GM18520 (cell line): ENCODE measurements at regions not wholly inside any gene's neighbourhood (a gene's known extent, or its start where the extent isn't known, plus 50 kb on each side); places are given as distances from the start of the nearest gene placed in this dataset.
"Not testable (repeated sequence)": the region's sequence is repeated elsewhere in the genome, so short reads cannot be mapped to it uniquely, and the experiment has no call there.

Experiments
- ATAC-seq: cut with Tn5 transposase; IDR thresholded peaks from one replicate; pipeline ENCODE4 v1.9.1; 2021; ENCODE audit not compliant: unreplicated experiment

DNA sequence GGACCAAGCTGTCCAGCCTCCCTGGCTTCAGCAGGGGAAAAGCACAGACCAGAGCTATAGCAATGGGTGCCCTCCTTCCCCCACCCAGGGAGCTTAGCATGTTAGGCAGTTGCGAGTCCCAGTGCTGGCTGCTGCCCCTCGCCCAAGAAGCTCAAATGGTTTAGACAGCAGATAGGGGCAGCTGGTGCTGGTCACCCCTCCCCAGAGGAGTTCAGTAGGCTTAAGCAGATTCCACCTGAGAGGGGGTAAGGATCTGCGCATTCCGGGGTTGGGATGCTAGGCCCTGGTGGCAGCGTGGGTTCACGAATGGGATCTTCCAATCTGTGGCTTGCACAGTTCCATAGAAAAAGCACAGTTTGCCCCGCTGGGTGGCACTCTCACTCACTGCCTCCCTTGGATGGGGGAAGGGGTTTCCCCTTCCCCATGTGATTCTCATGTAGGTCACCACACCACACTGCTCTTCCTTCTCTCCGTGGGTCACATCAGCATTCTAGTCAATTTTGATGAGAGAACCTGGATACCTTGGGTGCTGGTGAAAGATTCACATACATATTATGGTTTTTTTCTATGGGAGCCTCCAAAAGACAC is 665.6 kb downstream of the C12orf50 start:
- ATAC-seq = no peak

DNA sequence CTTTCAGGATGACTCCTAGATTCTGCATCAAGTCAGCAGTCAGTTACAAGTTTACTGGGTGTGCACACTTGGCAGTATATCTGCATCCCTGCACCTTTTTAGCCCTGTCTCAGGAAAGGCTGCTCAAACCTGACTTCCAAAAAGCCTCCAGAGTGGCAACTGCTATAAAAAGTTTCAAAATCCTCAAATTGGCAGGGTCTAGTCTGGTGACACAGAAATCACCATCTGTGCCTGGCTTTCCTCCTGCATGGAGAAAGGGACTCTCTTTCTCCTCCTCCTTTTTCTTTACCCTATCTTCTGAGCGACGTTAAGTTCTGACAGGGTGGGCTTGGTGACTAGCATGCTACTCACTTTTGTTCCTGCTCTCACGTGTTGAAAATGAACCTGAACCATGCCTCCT is 679.5 kb downstream of the C12orf50 start:
- ATAC-seq = no peak

DNA sequence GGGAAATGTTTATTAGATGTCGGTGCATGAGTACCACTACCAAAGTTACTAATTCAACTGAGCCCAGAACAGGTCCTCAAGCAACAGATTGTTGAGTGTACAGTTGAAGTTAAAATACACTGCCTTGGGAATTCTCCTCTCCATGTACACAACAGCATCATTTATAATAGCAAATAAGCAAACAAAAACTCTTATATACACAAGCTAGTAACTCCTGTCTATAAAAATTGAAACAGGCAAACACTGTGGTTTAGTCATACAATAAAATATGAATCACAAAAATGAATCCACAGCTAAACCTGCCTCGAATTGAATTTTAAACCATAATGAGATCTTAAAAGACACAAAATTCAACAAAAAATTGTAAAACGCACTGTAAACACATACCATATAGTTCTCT is 681.1 kb downstream of the C12orf50 start:
- no peak for ATAC-seq

DNA sequence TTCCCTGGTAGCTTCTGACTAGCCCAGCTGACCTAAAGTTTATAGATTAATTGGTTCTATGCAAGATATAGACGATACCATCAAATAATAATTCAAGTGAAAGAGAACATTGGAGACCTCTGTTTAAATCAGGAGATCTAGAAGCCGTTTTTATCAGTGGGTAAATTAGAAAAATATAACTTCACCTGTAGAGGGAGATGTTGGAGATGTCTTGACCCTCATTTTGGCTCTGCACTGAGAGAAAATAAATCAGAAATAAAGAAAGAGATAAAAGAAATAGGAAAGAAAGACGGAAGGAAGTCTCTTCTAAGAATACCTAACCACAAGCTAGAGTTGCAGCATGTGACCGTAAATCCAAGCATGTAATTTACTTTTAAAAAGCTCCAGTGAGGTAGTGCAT is 684.5 kb downstream of the C12orf50 start:
- ATAC-seq = no peak

DNA sequence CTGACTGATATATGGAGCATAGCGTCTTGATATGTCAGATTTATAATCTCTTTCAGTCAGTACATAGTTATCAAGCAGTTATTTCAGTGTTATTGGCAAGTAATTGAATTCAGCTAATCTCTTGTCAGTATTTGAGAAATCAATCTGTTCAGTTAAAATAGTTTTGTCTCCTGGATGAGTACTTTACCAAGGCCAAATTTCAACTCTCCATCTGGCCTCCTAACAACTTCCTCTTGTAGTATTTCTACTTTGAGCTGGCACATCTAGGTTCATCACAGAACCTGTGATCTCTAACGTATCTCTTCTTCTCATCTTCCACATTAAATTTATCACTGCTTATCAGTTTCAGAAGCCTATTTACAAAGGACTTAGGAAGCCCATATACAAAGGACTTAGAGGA is 690.5 kb downstream of the C12orf50 start:
- ATAC-seq = no peak

DNA sequence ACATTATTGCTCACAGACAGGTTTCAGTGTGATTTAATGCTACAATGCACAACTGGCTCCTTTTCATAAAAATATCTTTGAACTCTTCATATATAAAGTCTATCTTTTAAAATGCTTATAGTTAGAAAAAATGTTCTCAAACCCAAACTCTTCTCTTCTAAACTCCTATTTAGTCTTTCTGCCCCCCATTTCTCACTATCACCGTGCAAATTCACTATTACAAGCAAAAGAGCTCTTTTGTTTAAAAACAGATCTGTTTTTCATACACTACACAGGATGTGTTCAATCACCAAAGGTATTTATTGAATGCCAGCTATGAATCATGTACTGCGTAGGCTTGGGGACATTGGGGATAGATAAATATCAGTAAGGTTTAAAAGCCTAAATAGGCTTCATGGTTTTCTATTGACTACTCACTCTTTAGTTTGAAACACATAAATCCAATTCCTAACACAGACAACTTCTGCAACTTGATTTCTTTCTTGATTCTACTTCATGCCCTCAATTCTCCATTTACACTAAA is 692.3 kb downstream of the C12orf50 start:
- ATAC-seq = no peak

DNA sequence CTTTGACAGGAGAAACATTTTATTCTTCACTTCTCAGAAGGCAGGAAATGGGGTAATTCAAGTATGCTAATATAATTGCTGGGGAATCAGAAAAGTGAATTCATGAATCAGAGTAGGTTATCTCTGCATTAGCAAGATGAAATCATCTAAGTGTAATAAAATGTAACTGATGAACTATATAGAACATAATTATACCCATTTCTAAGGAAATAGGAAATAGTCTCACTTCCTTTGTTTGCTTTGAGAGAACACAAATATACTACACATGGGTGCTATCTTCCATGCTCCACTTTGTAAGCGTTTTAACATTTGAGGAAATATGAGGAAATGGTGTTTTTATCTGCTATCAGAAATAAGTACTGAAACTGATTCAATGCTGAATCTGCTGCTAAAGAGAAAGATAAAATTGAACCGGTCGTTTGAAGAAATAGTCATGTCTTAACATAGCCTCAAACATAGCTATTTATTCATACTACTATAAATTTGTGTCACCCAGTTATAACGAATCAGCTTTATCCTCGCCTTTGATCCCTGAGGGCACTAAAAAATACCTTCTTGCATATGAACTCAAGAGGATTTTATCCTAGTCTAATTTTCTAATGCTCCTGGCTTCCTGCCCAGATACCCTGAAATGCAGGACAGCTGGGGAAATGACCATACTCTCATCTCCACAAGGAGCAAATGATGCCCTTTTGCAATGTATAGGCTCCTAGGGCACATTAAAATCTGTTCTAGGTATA is 696.0 kb downstream of the C12orf50 start:
- no peak for ATAC-seq

DNA sequence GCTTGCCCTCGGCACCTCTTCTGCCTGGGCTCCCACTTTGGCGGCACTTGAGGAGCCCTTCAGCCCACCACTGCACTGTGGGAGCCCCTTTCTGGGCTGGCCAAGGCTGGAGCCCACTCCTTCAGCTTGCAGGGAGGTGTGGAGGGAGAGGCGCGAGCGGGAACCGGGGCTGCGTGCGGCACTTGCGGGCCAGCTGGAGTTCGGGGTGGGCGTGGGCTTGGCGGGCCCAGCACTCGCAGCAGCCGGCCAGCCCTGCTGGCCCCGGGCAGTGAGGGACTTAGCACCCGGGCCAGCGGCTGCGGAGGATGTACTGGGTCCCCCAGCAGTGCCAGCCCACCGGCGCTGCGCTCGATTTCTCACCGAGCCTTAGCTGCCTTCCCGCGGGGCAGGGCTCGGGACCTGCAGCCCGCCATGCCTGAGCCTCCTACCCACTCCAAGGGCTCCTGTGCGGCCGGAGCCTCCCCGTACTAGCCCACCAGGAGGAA is 699.1 kb downstream of the C12orf50 start:
- not testable (repeated sequence) for ATAC-seq

DNA sequence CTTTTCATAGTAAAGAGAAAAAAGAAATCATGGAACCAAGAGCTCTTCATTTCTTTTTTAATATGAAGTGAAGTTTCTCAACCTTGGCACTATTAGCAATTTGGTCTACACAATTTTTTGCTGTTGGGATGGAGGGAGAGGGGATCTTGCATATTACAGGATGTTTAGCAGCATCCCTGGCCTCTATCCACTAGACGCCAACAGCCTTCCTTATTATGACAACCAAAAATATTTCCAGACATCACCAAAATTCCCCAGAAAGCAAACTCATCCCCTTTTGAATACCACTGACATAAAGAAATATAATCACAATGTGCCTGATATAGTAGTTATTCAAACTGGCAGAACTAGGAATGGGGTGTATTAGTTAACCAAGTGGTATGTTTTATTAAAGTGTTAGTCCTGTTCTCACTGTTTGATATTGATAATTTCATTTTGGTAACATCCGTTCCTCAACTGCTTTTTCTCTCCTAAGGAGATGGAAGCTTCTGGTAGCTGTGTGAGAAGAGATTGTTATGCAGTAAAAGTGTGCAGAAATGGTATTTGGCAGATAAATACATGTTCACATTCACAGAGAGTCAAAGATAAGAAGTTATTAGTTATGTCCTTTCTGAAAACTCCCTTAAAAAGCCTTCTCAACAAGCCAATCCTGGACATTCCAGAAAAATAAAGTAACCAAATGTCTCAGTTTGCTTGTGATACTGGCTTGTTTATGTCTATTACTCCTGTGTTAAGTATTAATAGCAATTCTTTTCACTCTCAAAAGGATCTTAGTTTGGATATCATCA is 699.9 kb downstream of the C12orf50 start:
- ATAC-seq = no peak

DNA sequence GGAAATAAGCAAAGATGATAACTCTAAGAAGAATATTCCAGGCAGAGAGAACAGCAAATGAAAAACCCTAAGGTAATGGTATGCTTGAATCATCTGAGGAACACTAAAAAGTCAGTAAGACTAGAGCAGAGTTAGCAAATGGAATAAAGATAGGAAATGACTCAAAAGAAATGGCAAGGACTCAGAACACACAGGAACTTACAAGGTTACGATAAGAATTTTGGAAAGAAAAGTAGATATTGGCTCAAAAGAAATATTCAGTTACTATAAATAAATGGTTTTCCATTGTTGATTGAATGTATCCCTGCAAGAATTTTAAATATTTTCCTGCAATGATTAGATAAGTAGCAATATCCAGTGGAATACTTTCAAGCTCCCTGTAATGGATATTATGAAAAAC is 705.8 kb downstream of the C12orf50 start:
- ATAC-seq = no peak

DNA sequence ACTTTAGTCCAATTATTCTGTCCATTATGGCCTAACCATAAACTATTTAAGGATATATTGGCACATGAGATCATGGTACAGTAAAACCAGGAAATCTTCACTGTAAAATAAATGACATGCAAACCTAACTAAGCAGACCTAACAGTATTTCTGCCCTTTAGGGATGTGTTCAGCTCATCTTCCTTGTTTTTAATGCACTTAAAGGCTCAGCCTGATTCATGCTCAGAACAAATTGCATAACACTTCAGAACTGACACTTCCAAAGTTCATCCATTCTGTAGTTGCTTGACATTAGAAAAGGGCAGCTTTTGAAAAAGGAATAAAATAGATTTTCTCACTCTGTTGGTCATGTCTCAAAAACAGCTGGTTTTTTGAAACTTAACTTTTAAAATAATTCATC is 708.5 kb downstream of the C12orf50 start:
- no peak for ATAC-seq

DNA sequence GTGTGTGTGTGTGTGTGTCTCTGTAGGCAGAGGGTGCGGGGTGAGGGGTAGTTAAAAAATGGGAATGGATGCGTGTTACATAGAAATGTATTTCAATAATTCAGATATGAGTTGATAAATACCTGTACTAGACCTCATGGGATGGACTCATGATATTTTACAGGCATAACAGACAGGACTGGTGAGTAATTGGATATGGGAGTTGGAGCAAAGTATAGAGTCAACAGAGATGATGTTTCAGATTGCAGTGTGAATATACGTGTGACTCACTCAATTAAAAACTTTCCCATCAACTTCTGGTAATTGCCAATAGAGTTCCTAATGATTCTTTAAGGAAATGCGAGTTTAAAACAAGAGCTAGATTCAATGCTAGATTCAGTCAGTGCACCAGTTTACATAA is 711.9 kb downstream of the C12orf50 start:
- no peak for ATAC-seq

DNA sequence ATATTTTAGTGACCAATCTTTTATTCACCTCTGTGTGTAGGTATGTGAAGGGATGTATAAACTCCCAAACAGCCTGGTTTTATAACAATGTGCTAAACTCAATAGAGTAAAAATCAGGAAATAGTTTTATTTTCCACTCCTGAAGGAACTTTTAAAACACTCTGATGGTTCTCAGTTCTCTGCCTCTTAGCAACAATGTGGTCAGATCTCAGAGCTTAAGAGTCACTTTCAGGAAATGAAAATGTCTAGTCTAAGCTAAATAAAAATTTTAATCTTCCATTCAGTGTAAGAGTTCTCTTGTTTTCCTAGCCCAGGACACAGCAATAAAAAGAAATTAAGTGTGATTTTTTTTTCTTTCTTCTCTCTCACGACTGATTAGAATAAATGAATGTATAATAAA is 718.0 kb downstream of the C12orf50 start:
- ATAC-seq = peak; percentile 53

DNA sequence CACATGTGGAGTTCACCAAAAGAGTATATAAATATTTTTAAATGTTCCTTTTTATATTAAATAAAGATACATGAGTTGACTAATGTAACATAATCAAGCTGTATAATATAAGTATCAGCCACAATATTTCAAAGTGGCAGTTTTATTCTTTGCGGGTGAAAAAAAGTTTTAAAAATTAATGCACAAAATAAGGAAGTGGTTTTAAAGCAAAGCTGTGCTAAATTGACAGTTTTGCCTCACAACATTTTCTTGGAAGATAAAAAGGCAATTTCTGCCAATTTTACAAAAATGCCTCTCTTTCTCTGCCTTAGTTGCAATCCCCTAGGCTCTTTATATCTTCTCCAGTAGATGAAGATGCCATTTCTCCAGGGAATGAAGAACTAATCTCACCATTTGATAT is 719.1 kb downstream of the C12orf50 start:
- ATAC-seq = no peak

DNA sequence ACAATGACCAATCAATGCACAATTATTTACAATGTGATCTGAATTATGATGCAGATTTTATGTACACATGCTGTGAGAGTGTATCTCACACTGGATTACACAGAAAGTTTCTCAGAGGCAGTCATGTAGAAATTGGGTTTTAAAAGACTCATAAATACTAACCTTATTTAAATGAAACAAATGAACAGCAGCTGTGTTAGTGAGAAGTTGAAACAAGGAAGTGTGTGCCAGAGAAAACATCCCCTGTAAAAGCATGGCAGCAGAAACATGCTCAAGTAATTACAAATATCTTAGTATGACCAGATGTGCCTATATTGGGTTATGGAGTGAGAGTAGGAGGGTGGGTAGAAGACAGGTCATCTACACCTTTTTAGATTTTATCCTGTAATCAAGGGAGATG is 723.7 kb downstream of the C12orf50 start:
- ATAC-seq = no peak

DNA sequence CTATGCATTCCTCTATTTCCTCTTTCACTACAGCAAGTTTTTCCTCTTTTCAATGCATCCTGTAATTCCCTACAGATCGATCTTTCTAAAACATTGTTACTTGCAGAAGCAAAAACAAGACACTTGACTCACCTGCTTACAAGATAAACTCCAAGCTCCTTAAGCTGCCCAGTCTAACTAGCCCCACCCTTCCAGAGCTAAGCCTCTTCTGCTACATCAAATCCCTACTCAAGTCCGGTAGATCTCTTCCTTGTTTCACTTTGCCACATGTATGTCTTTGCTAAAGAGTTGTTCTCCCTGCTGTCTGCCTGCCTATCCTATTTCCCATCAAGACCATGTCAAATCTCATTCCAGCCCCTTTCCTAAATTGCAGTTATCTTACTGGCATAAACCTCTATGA is 724.8 kb downstream of the C12orf50 start:
- no peak for ATAC-seq

DNA sequence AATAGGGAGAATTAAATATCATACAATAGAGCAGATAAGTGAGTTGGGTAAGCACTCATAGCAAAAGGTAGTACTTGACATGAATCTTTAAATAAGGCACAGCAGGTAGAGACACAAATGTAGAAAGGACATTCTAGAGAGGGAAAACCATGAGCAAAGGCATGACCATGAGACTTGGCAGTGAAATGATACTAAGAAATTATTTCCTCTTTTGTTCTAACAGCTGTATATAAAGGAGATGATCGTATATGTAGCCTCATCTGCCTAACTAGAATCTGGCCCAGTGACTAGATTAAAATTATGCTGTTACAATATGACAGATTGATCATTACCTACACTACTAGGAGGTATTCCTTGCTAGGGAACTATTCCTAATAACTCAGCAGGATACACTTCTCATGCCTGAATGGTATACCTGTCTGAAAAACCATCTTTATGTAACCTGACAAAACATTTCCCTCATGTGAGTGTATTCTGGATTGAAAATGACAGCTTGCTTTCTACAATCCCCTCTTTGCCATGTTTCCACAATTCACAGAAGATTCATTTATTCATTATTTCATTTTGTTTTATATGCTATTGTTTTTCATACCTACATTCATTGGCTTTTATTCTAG is 725.7 kb downstream of the C12orf50 start:
- ATAC-seq = no peak

DNA sequence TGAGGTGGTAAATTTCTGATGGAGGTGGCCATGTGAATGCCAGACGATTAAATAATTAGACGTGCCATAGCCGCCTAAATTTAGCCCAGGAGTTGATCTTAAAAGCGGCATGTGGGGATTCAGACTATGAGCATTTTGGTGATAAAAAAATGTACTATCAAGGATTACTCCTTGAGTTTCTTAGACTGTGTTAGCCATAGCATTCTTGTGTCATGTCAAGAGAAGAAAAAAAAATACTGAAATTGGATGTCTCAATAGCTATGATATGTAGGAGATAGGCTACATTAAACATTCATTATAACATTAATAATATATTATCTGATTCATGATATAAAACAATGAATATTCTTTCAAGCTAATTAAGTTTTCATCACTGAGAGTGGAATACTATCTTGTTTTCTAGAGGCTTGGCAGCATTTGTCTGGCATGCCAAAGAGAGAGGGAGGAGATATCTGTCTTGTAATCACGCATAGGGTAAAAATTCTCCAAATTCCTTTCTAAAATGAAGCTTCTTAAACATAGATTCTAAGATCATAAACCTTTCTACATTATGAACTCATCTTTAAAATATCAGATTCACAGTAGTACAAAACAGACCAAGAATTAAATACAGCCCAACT is 727.0 kb downstream of the C12orf50 start:
- ATAC-seq = no peak

DNA sequence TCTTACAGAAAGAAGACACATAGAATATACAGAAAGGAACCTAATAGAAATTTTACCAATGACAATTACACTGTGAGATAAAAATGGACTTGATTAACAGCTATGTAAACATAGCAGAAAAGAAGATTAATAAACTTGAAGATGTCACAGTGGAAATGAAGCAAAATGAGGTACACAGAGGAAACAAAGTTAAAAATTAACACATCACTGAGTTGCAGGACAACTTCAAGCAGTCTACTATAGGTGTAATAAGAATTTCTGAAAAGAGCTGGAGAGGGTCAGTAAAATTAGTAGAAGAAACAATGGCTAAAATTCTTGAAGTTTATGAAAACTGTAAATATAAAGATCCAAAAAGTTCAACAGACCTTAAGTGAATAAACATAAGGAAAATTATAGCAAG is 738.7 kb downstream of the C12orf50 start:
- ATAC-seq = no peak

DNA sequence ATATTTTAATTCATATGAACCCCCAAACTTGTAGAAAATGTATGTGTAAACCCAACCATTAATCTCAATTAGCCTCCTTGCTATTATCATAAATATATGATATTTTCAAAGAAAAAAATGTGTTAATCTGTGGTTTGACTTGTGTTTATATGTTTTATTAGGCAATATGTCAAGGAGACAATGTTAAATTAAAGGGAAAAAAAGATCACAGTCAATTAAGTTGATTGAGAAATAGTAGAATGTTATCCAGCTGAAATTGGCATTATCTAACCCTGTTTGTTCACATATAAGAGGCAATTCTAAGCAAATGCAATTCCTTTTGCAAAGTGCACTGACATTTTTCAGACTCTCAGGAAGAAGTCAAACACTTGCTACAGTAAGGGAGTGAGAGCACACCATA is 745.3 kb downstream of the C12orf50 start:
- ATAC-seq = no peak

DNA sequence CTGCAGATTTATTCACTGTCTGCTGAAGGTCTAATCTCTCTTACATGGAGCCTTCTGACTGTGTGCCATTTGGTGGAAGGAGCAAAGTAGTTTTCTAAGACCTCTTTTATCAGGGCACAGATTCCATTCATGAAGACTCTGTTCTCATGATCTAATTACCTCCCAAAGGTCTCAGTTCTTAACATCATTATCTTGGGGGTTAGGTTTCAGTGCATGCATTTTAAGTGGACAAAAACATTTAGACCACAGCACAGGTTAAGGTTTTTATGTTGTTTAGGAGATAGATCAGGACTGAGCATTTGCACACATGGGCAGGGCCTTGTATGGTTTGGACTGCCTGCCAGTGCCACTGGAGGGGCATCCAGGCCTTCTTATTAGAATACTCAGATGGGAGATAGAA is 746.1 kb downstream of the C12orf50 start:
- ATAC-seq = no peak
